ENCODE measurements at regions not wholly inside any gene's neighbourhood (a gene's known extent, or its start where the extent isn't known, plus 50 kb on each side); places are given as distances from the start of the nearest gene placed in this dataset.

- no peak for DNase-seq
Measured at GRCh38 chr4:19130866-19131265, 1109.3 kb upstream of the LCORL start.

- no peak for DNase-seq
Measured at GRCh38 chr4:19128176-19128575, 1106.6 kb upstream of the LCORL start.

- no peak for DNase-seq
Measured at GRCh38 chr4:19126903-19127302, 1105.3 kb upstream of the LCORL start.

GRCh38 chr4:19123681-19124080 is 1102.1 kb upstream of the LCORL start:
- no peak for DNase-seq

- no peak for DNase-seq
Measured at GRCh38 chr4:19119904-19120560, 1098.5 kb upstream of the LCORL start.

- DNase-seq: no peak
Measured at GRCh38 chr4:19117022-19117421, 1095.5 kb upstream of the LCORL start.

- no peak for DNase-seq
Measured at GRCh38 chr4:19104176-19104575, 1082.6 kb upstream of the LCORL start.

GRCh38 chr4:19095491-19096046 is 1074.0 kb upstream of the LCORL start:
- no peak for DNase-seq

- DNase-seq: no peak
Measured at GRCh38 chr4:19093951-19094350, 1072.4 kb upstream of the LCORL start.

GRCh38 chr4:19092797-19093196 is 1071.2 kb upstream of the LCORL start:
- DNase-seq: no peak

- DNase-seq: no peak
Measured at GRCh38 chr4:19074036-19074435, 1052.5 kb upstream of the LCORL start.

- no peak for DNase-seq
Measured at GRCh38 chr4:19063662-19064061, 1042.1 kb upstream of the LCORL start.

- no peak for DNase-seq
Measured at GRCh38 chr4:19054916-19055315, 1033.4 kb upstream of the LCORL start.

- DNase-seq: no peak
Measured at GRCh38 chr4:19051831-19052230, 1030.3 kb upstream of the LCORL start.

- DNase-seq: no peak
Measured at GRCh38 chr4:19047279-19047880, 1025.8 kb upstream of the LCORL start.

GRCh38 chr4:19039816-19040215 is 1018.3 kb upstream of the LCORL start:
- no peak for DNase-seq

GRCh38 chr4:19038231-19038630 is 1016.7 kb upstream of the LCORL start:
- no peak for DNase-seq

- DNase-seq: no peak
Measured at GRCh38 chr4:19033816-19034733, 1012.5 kb upstream of the LCORL start.

GRCh38 chr4:19030536-19030935 is 1009.0 kb upstream of the LCORL start:
- no peak for DNase-seq

- no peak for DNase-seq
Measured at GRCh38 chr4:19030048-19030447, 1008.5 kb upstream of the LCORL start.

- DNase-seq: no peak
Measured at GRCh38 chr4:19026281-19026680, 1004.7 kb upstream of the LCORL start.

- no peak for DNase-seq
Measured at GRCh38 chr4:19025031-19025430, 1003.5 kb upstream of the LCORL start.

- DNase-seq: no peak
Measured at GRCh38 chr4:19024047-19024446, 1002.5 kb upstream of the LCORL start.

All from suppressor macrophage (primary cell).